ENCODE measurements at regions not wholly inside any gene's neighbourhood (a gene's known extent, or its start where the extent isn't known, plus 50 kb on each side); places are given as distances from the start of the nearest gene placed in this dataset.
A peak's percentile ranks its signal among the peaks of the same experiment; 100 is the strongest.

DNA sequence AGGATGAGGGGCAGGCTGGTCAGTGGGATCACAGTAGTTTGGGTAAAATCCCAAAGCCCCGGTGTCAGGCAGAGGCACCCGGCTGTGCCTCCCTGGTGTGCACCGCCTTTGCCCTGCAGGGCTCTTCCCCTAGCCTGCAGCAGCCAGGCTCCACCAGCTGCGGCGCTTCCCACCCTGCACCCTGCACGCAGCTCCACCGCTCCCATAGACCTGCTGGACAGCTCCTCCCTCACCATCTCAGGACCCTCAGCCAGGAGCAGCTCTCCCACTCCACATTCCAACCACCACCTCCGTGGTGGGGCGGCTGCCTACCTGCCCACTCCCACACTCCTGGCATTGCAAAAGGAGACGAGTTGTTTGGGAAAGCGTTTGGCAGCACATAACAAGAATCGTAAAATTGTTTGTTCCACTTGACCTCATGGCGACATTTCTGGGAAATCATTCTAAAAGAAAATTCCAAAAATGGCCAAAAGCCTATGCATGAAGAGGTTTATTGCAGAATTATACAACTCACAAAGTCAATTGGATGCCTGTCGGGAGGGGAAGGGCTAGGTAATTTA lies 287.4 kb upstream of the HDAC4 start:
- Mint-ChIP-seq H3K9me3 (no peaks in the 10 kb centered on the region), H3K4me3 (no peak overlapping the region), H3K36me3 (ENCODE audit: low read depth) (no peaks in the 10 kb centered on the region), H3K27ac (no peak overlapping the region), H3K4me1 (ENCODE audit: low read depth) (no peaks in the 10 kb centered on the region), H3K27me3 (peaks cover 34% of the 10 kb centered on the region)
- DNase-seq = no peak

DNA sequence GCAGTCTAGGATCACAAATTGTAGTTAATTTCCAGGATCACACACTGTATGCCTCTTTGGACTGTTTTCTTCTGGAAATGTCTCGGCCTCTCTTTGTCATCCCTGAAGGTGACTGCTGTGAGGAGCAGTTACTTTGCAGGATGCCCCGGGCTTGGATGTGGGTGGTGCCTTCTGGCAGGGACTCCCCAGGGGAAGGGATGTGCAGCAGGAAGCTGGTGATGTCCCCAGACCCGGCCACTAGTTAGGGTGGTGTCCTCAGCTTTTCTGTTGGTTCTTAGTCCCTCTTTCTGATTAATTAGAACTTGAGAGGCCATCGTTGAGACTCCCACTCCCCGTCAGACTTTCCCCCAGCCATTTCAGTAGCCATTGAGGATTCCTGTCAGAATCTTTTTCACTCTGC lies 286.6 kb upstream of the HDAC4 start:
- Mint-ChIP-seq H3K27ac (no peak overlapping the region), H3K9me3 (no peaks in the 10 kb centered on the region), H3K4me1 (ENCODE audit: low read depth) (no peaks in the 10 kb centered on the region), H3K36me3 (ENCODE audit: low read depth) (no peaks in the 10 kb centered on the region), H3K27me3 (peaks cover 42% of the 10 kb centered on the region), H3K4me3 (no peak overlapping the region)
- no peak for DNase-seq

DNA sequence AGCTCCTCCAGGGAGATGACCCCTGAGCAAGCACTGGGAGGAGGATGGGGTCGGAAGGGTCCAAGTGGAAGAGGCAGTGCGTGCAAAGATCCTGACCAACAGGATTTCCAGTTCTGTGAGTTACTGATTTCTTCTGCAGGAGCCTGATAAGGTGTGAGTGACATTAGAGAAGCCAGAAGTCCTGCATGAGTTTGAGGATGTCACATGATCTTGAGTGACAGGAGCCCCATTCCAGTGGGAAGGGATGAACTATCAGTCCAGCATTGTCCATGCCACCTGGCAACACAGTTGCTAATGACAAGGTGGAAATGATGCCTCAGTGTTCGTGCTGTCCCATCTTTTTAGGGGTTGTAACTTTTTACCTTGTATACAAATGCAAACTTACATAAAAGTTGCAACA lies 285.1 kb upstream of the HDAC4 start:
- DNase-seq = no peak
- H3K36me3 Mint-ChIP-seq (ENCODE audit: low read depth) = no peaks in the 10 kb centered on the region
- peaks cover 42% of the 10 kb centered on the region for H3K27me3 Mint-ChIP-seq
- no peaks in the 10 kb centered on the region for H3K4me1 Mint-ChIP-seq (ENCODE audit: low read depth)
- H3K4me3 Mint-ChIP-seq = no peak overlapping the region
- H3K27ac Mint-ChIP-seq = no peak overlapping the region
- no peaks in the 10 kb centered on the region for H3K9me3 Mint-ChIP-seq

DNA sequence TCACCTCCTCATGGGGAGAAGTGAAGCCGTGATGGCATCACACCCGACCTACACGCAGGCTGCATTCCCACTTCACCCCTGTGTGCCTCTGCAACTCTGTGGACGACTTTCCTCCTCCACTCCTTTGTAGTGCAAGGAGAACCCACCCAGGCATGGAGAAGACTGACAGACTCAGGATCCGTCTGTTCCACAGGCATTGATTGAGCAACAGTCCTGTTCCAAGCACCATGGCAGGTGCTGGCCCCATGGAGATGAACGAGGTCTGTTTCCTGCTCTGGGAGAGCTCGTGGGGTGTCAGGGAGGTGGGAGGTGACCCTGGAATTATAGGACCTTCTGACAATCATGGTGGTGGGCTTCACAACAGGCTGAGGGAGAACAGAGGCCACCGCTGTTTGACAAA lies 284.7 kb upstream of the HDAC4 start:
- H3K4me3 Mint-ChIP-seq = no peak overlapping the region
- peaks cover 42% of the 10 kb centered on the region for H3K27me3 Mint-ChIP-seq
- H3K9me3 Mint-ChIP-seq = peaks cover 3% of the 10 kb centered on the region
- no peak for DNase-seq
- no peaks in the 10 kb centered on the region for H3K36me3 Mint-ChIP-seq (ENCODE audit: low read depth)
- H3K4me1 Mint-ChIP-seq (ENCODE audit: low read depth) = no peaks in the 10 kb centered on the region
- H3K27ac Mint-ChIP-seq = no peak overlapping the region

DNA sequence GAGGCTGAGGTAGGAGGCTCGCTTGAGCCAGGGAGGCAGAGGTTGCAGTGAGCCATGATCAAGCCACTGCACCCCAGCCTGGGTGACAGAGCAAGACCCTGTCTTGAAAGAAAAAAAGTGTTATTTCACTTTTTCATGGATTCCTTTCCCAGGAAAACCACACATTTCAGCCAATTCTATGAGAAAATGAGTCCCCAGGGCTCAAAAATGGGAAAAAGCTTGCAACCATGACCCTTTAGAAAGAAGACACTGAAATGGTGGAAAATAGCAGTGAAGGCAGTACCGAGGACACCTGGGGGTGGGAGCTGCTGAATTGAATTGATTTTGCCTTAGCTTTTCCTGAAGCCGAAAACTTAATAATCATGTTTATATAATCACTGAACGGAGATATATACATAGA lies 284.2 kb upstream of the HDAC4 start:
- peaks cover 3% of the 10 kb centered on the region for H3K9me3 Mint-ChIP-seq
- H3K27ac Mint-ChIP-seq = no peak overlapping the region
- no peak overlapping the region for H3K4me3 Mint-ChIP-seq
- no peak for DNase-seq
- H3K27me3 Mint-ChIP-seq = peaks cover 42% of the 10 kb centered on the region
- H3K4me1 Mint-ChIP-seq (ENCODE audit: low read depth) = no peaks in the 10 kb centered on the region
- H3K36me3 Mint-ChIP-seq (ENCODE audit: low read depth) = no peaks in the 10 kb centered on the region

DNA sequence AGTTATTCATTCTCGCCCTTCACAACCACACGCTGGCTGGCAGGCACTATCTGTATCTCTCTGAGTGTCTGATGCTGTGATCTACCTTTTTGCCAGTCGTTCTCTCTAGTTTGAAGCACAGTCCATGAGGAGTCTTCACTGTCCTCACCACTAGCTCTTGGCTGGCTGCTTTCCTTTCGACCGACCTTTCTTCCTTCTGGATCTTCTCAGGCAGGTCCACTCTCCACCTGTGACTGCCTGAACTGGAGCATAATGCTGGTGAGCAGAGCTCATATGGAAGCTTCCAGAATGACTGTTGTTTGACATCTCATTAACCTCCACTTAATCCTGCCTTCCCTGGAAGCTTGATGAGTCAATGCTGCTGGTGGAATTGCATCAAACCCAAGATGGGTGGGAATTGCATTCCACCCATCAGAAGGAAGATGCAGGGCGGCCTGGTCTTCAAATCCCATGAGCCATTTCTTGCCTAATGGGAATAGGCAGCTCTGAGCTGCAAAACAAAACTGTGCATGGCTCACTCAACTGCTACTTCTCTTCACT lies 283.5 kb upstream of the HDAC4 start:
- no peaks in the 10 kb centered on the region for H3K4me1 Mint-ChIP-seq (ENCODE audit: low read depth)
- no peak for DNase-seq
- H3K36me3 Mint-ChIP-seq (ENCODE audit: low read depth) = no peaks in the 10 kb centered on the region
- no peak overlapping the region for H3K4me3 Mint-ChIP-seq
- H3K27me3 Mint-ChIP-seq = peaks cover 42% of the 10 kb centered on the region
- peaks cover 3% of the 10 kb centered on the region for H3K9me3 Mint-ChIP-seq
- H3K27ac Mint-ChIP-seq = no peak overlapping the region

DNA sequence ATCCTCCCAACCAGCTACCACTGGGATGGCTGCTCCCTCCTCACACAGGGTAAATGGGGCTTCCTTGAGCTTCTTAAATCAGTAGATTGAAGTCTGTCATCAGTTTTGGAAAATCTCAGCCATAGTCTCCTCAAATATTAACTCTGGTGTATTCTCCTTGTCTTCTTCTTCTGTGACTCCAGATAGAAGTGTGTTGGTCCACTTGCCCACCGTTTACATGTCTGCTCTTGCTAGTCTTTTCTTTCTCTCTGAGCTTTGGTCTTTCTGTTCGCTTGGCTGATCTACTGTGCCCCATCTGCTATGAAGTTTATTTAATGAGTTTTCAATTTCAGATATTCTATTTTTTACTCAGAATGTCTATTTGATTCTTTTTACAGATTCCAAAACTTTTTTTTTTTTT lies 281.7 kb upstream of the HDAC4 start:
- H3K27ac Mint-ChIP-seq = no peak overlapping the region
- peaks cover 33% of the 10 kb centered on the region for H3K27me3 Mint-ChIP-seq
- no peak overlapping the region for H3K4me3 Mint-ChIP-seq
- peaks cover 3% of the 10 kb centered on the region for H3K9me3 Mint-ChIP-seq
- H3K4me1 Mint-ChIP-seq (ENCODE audit: low read depth) = no peaks in the 10 kb centered on the region
- DNase-seq = no peak
- H3K36me3 Mint-ChIP-seq (ENCODE audit: low read depth) = no peaks in the 10 kb centered on the region

DNA sequence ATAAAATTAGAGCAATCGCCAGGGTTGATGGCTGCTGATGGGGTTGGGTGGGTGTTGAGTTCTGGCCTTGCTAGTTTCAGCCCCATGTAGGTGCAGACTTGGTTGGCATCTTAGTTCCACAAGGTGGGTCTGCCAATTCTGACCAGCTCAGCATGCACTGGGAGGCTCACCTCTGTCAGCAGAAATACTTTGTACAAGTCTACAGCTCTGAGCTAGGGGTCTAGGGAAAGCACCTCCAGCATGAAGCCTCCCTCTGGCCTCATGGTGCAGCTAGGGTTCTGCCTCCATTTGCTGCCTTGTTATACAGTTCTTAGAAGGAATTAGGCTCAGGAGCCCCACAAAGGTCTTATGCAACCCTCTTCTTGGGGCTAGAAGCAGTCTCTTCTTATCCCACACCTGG lies 278.9 kb upstream of the HDAC4 start:
- H3K27me3 Mint-ChIP-seq = peaks cover 19% of the 10 kb centered on the region
- H3K36me3 Mint-ChIP-seq (ENCODE audit: low read depth) = no peaks in the 10 kb centered on the region
- no peak overlapping the region for H3K4me3 Mint-ChIP-seq
- no peak overlapping the region for H3K27ac Mint-ChIP-seq
- H3K9me3 Mint-ChIP-seq = peaks cover 3% of the 10 kb centered on the region
- no peaks in the 10 kb centered on the region for H3K4me1 Mint-ChIP-seq (ENCODE audit: low read depth)
- peak; percentile 15 for DNase-seq

DNA sequence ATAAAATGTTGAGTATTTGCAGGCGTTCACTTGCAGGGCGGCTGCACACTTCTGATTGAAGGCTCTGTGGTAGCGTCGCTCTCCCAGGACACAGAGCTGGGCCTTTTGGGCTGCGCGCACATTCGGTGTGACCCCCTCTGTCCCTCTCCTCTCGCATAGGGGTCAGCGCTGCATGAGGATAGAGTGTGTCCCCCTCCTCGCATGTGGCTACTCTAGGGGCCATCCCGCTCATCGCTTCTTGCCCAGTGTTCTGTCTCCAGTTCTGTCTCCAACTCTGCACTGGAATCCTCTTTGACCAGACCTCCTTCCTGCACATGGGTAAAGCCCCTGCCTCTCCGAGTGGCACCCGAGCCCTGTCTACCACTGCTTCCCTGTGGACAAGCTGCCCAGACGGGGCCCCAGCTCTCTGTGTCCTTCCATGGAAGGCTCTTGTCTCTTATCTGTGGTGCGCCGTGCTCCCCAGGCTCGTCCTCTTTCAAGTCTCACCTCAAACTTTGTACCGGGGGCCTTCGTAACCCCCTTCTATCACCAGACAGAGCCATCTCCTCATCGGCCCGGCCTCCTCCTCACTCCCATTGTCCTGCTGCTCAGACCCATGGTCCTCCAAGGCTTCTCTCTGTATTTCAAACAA lies 278.0 kb upstream of the HDAC4 start:
- Mint-ChIP-seq H3K27ac (no peak overlapping the region), H3K27me3 (peaks cover 10% of the 10 kb centered on the region), H3K9me3 (peaks cover 3% of the 10 kb centered on the region), H3K4me3 (no peak overlapping the region), H3K36me3 (ENCODE audit: low read depth) (no peaks in the 10 kb centered on the region), H3K4me1 (ENCODE audit: low read depth) (no peaks in the 10 kb centered on the region)
- no peak for DNase-seq

DNA sequence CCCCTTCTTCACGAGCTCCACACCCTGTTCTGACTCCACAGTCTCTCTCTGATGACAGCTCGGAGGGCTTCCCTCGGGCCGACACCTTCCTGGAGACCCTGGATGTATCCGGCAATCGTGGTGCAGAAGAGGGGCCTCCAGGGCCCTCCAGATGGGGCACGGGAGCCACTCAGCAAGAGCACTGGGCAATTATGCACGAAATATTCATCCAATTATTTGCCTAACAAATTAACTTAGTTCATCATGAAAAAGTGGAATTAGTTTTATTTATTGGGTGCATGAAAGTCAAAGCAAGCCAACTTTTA lies 277.3 kb upstream of the HDAC4 start:
- Mint-ChIP-seq H3K36me3 (ENCODE audit: low read depth) (no peaks in the 10 kb centered on the region), H3K4me1 (ENCODE audit: low read depth) (no peaks in the 10 kb centered on the region), H3K27me3 (peaks cover 7% of the 10 kb centered on the region), H3K27ac (no peak overlapping the region), H3K9me3 (peaks cover 3% of the 10 kb centered on the region), H3K4me3 (no peak overlapping the region)
- DNase-seq = no peak

DNA sequence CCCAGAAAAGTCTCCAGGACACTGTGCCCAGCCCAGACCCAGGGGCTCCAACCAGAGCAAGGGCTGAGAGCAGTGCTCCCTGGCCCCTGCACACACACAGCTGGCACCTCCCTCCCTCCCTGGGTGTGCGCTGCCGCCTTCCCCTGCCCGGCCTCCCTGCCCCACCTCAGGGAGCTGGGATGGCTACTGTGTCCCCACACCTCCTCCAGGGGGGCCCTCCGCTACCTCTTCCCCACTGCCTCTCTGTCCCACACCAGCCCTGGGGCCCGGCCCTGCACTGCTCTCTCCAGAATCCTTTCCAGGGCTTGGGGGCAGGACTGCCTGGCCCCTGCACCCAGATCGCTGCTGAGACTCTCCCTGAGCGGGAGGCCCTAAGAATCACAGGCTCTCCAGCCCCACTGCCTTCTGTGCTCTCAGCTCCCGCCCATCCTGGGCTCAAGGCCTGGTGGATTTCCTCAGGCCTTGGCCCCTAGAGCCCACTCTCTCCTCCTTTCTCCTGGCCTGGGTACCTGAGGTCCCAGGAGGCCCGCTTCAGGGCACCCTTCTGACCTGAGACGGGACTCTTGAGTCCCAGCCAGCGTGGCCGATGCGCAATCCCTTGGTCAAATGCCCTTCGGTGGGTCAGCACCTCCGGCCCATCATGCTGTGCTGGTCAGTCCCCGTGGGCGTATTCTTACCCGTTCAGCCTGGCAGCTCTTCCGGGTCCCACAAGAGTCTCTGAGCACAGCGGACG lies 276.8 kb upstream of the HDAC4 start:
- H3K4me3 Mint-ChIP-seq = no peak overlapping the region
- no peaks in the 10 kb centered on the region for H3K36me3 Mint-ChIP-seq (ENCODE audit: low read depth)
- H3K27me3 Mint-ChIP-seq = peaks cover 2% of the 10 kb centered on the region
- DNase-seq = no peak
- H3K9me3 Mint-ChIP-seq = peaks cover 3% of the 10 kb centered on the region
- H3K4me1 Mint-ChIP-seq (ENCODE audit: low read depth) = no peaks in the 10 kb centered on the region
- H3K27ac Mint-ChIP-seq = no peak overlapping the region

DNA sequence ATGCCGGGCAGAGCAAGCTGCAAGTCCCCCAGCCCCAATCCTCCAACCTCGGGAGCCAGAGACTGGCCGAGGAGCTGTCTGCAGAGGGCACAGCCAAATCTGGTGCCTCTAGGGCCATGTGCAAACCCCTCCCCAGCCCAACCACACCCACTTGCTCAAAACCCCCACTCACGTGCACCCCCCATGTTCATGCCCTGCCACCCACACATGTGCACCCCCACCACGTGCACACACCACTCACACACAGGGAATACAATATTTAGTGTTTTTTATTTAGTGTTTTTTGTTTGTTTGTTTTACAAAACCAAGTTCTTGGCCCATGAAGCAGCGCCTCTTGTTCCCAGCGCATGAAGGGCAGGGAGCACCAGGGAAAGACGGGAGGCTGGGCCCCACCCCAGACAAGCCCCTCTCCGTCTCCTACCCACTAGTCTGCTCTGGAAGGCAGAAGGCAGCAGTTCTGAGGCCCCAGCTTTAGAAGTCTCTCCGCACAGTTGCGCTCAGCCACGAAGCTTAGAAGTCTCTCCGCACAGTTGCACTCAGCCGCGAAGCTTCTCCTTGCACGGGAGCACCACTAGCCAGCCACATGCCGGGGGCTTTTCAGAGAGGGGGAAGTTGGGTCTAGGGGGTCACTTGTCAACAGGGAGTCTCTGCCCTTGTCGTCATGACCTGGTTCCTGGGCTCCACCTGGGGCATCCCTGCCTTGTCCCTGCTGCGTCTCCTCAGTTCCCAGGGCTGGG lies 276.1 kb upstream of the HDAC4 start:
- DNase-seq = no peak
- Mint-ChIP-seq H3K4me1 (ENCODE audit: low read depth) (no peaks in the 10 kb centered on the region), H3K27ac (no peak overlapping the region), H3K36me3 (ENCODE audit: low read depth) (no peaks in the 10 kb centered on the region), H3K4me3 (no peak overlapping the region), H3K27me3 (no peaks in the 10 kb centered on the region), H3K9me3 (peaks cover 3% of the 10 kb centered on the region)

DNA sequence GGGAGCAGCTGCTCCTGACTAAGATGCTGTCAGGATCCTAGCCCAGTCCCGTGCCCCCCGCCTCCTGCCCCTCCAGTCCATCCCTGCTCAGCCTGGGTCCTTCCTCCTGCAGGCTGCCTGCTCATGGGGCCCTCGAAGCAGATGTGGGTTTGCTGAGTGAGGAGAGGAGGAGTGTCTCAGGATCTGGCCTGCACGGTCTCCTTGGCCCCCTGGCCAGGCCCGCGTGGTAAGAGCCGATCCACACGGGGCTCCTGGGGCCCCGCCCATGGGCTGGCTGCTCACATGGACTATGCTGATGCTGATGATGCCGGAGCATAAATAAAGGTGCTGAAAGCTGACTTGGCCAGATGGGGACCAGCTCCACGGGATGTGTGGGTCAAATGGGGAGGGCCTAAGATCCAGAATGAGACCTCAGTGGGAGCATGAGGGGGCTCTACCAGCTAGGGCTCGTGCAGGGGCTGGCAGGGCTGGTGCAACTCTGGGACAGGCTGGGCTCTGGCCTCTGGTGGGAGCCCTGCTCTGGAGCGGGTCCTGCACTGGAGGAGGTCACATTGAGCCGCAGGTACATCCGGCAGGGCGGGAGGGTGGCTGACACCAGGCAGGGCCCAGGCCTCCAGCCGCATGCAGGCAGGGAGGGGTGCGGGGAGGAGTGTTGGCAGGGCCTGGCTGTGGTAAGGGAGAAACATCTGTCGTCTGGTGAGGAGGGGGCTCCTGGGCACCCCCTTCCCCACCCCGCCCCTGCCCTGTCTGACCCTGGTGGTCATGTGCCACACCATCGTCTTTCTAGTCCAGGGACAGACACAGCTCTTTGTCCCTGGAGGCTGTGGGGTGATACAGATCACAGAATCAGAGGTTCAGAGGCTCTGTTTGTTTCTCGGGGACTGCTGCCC lies 275.3 kb upstream of the HDAC4 start:
- Mint-ChIP-seq H3K27me3 (no peaks in the 10 kb centered on the region), H3K4me3 (no peak overlapping the region), H3K27ac (no peak overlapping the region), H3K4me1 (ENCODE audit: low read depth) (no peaks in the 10 kb centered on the region), H3K9me3 (peaks cover 3% of the 10 kb centered on the region), H3K36me3 (ENCODE audit: low read depth) (no peaks in the 10 kb centered on the region)
- peak; percentile 26 for DNase-seq
